T-helper 17 cell (primary cell): ENCODE measurements at regions not wholly inside any gene's neighbourhood (a gene's known extent, or its start where the extent isn't known, plus 50 kb on each side); places are given as distances from the start of the nearest gene placed in this dataset.
"Not testable (repeated sequence)": the region's sequence is repeated elsewhere in the genome, so short reads cannot be mapped to it uniquely, and the experiment has no call there.

Source experiments
- ATAC-seq: fragments of 150-1000 bp; cut with Tn5 transposase; 2 replicates; pipeline ENCODE4 v1.10.0; 2021; ENCODE audit warnings: mild to moderate bottlenecking, moderate library complexity
- DNase-seq, 3 donors: peaks; one replicate each; pipeline versions ENCODE4 v3.0.0 to v3.0.0-alpha.2; 2020 to 2021
- H3K9me3 ChIP-seq: one replicate; pipeline ENCODE4 v1.7.0; 2013; ENCODE audit warnings: low read length, mild to moderate bottlenecking; ENCODE audit not compliant: control insufficient read depth, poor library complexity, severe bottlenecking
- H3K27ac Mint-ChIP-seq: one replicate; pipeline ENCODE4 v1.8.0; 2022; ENCODE audit warnings: mild to moderate bottlenecking, moderate library complexity, mixed read lengths
- H3K27me3 Mint-ChIP-seq: one replicate; pipeline ENCODE4 v1.8.0; 2022; ENCODE audit warnings: mixed read lengths
- H3K36me3 Mint-ChIP-seq: one replicate; pipeline ENCODE4 v1.8.0; 2022; ENCODE audit warnings: low read depth, mixed read lengths
- H3K4me1 Mint-ChIP-seq: one replicate; pipeline ENCODE4 v1.8.0; 2022; ENCODE audit warnings: mild to moderate bottlenecking, mixed read lengths
- H3K4me3 Mint-ChIP-seq: one replicate; pipeline ENCODE4 v1.8.0; 2022; ENCODE audit warnings: mild to moderate bottlenecking, moderate library complexity, mixed read lengths

DNA sequence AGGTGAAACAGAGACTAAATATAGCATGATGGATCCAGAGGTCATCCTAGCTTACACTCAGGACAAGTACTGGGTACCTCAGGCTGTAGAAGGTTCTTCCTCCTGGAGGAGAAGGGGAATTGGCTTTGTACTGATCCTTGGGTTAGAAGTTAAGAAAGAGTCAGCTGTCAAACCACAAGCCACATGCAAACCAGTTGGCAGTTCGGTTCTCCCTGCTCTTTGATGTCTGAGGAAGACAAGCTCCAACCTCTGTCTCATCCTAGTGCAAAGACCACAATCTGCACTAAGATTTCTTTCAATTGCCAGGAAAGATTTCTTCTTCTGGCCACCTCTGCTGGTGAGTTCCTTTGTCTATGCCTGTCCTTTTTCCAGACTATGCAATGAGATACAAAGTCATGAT, 203.8 kb downstream of the ATP6V0E2 start:
- not testable (repeated sequence) for DNase-seq, H3K9me3 ChIP-seq, H3K4me1 Mint-ChIP-seq, H3K27me3 Mint-ChIP-seq, H3K4me3 Mint-ChIP-seq, H3K27ac Mint-ChIP-seq, H3K36me3 Mint-ChIP-seq, ATAC-seq

DNA sequence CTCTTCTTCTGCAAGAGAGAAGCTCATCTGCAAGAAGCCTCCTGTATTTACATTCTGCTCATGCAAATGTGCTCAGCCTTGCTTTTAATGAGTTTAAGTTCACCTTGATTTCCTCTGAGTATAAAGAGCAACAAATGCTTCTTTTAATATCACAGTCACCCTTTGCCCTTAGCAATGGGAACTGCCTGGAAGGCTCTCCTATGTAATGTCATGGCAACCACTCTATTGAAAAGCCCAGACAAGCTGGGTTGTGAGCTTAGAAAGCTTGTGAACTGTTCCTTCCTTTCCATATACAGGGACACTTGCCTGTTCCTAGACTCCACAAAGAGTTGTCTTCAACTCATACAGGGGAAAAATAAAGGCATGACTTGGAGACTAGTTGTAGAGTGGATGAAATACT, 208.1 kb downstream of the ATP6V0E2 start:
- not testable (repeated sequence) for H3K9me3 ChIP-seq, DNase-seq, H3K27ac Mint-ChIP-seq, H3K4me1 Mint-ChIP-seq, H3K4me3 Mint-ChIP-seq, H3K27me3 Mint-ChIP-seq, ATAC-seq
- peaks cover 11% of the 10 kb centered on the region for H3K36me3 Mint-ChIP-seq

DNA sequence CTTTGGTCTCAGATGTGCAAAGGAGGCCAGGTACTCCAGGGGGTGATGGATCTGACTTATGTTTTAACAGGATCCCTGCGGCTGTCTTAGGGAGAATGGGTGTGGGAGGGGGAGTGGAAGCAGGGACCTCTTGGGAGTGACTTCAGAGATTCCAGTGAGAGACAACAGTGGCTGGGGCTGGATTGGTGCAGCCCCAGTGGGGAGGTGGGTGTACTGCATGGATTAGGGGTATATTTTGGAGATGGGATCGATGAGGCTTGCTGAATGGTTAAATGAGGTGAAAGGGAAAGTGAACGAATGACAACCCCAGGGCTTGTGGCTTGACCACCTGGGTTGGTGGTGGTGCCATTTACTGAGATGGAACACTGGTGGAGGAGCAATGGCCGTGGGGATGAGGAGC, 211.0 kb downstream of the ATP6V0E2 start:
- not testable (repeated sequence) for H3K27ac Mint-ChIP-seq, DNase-seq, H3K4me1 Mint-ChIP-seq, H3K4me3 Mint-ChIP-seq, H3K27me3 Mint-ChIP-seq, H3K36me3 Mint-ChIP-seq, H3K9me3 ChIP-seq, ATAC-seq

DNA sequence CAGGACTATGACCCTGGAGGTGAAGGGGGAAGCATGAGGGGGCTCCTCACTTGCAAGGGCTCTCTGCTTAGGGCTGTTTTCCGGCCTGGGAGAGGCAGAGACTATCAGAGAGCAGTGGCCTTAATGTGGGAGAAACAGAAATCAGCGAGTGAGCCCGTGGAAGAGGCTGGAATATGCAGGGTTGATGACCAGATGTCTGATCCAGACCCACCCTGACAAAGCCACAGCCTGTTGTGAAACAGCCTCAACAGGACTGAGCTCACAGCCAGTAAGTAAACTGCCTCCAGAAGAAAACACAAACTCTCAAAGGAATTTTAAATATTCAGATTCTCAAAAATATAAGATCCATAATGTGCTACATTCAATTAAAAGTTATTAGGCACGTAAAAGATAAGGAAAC, 213.7 kb downstream of the ATP6V0E2 start:
- not testable (repeated sequence) for H3K4me1 Mint-ChIP-seq, H3K27ac Mint-ChIP-seq, H3K4me3 Mint-ChIP-seq, H3K9me3 ChIP-seq, ATAC-seq, DNase-seq, H3K27me3 Mint-ChIP-seq, H3K36me3 Mint-ChIP-seq

DNA sequence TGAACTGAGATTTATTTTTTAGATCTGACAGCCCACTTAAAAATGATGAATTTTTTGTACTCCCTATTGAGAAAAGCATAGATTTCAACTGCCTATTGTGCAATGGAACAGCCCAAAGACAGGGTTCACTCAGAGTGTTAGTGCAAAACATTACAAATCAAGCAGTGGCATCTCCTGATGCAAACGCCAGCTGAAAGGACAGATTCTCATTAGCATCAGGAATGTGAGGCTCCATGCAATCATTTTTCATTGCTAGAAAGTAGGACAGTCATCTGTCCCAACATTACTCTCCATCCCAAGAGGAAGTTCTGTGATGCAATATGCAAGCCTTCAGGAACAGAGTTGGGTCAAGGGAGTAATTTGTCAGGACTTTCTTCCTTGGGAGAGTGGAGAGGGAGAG, 215.4 kb downstream of the ATP6V0E2 start:
- not testable (repeated sequence) for H3K4me1 Mint-ChIP-seq, DNase-seq, H3K36me3 Mint-ChIP-seq, H3K27me3 Mint-ChIP-seq, ATAC-seq, H3K27ac Mint-ChIP-seq, H3K9me3 ChIP-seq, H3K4me3 Mint-ChIP-seq

DNA sequence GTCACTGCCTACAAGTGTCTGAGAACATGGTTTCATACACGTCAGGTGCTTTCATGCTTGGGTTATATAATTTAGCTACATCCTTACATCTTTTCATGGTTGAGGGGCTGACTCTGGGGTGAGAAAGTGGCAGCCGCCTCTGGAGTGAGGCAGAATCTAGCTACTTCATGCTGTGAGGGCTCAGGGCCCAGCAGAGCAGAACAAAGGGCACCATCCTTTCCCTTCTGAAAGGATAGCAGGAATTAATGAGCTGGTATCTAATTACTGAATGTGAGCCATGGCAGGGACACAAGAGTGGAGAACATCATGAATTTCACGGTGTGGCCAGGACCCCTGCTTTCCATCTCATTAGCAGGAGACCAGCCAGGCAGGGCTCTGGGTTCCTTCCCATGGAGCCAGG, 217.0 kb downstream of the ATP6V0E2 start:
- not testable (repeated sequence) for H3K4me1 Mint-ChIP-seq, H3K27me3 Mint-ChIP-seq, DNase-seq, H3K27ac Mint-ChIP-seq, ATAC-seq, H3K9me3 ChIP-seq, H3K36me3 Mint-ChIP-seq, H3K4me3 Mint-ChIP-seq

DNA sequence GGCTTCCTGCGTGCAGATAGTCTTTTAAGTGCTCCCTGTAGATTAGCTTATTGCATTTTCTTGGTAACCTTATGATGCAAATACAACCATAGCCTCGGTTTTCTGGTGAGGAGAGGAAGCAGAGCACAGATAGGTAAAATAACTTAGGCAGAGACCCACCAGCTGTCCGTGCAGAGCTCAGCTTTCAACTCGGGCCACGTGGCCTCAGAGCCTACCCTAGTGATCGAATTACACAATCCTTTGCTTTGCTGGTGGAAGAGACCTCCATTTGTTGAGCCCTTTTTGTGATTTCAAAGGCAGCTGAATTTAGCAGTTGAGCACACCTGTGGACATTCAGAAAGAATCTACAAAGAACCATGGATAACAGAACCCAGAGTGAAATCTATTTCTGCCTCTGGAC, 220.1 kb downstream of the ATP6V0E2 start:
- not testable (repeated sequence) for ATAC-seq, DNase-seq, H3K27me3 Mint-ChIP-seq, H3K27ac Mint-ChIP-seq, H3K9me3 ChIP-seq, H3K36me3 Mint-ChIP-seq, H3K4me1 Mint-ChIP-seq, H3K4me3 Mint-ChIP-seq

DNA sequence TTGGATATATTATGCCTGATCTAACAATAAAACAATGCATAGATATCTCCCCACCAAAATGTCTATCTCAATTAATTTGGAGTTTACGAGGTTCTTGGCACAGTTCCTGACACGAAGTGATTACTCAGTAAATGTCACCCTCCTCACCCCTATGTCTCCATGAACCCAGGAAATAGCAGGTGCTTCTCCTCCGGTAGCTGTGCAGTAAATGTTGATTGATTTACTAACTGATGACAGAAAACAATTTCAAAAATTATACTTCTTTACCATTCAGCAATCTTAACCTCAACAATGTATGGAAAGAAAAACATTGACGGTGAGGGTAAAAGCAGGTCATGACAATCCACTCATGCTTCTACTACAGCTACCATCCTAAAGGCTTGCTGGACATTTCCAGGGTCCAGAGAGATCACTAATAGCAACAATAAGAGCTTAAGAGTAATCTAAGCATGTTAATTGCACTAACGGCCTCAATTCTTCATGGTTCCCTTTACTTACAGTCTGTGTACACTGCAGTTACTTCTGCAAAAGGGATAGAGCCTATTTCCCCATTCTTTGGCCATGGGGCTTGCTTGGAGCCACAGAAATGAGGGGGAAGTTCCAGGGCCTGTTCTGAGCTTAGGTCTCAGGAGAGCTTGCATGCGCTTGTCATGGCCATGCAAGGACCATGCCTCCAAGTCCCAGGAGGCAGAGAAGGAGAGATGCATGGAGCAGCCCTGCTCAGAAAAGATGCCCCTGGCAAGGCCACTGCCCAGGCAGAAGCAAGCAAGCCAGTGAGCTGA, 222.6 kb downstream of the ATP6V0E2 start:
- not testable (repeated sequence) for ATAC-seq, DNase-seq, H3K4me3 Mint-ChIP-seq, H3K36me3 Mint-ChIP-seq, H3K27me3 Mint-ChIP-seq, H3K27ac Mint-ChIP-seq, H3K4me1 Mint-ChIP-seq, H3K9me3 ChIP-seq

DNA sequence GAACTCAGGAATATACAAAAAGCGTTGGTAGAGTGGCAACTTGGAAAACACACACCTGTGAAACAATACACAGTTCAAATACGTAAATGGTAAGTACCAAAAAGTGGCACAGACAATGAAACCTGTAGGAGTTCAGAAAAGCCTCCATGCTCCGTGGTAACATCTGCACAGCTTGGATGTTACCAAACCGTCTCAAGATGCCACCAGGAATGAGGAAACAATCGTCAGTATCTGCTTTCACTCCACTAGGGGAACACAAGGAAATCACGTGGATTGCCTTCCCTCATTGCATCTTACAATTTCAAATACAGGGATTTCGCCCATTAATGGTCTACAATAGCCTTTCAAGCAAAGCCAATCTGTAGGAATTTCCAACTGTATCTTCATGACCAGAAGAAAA, 224.6 kb upstream of the LRRC61 start:
- not testable (repeated sequence) for H3K27me3 Mint-ChIP-seq, ATAC-seq, H3K36me3 Mint-ChIP-seq, H3K9me3 ChIP-seq, DNase-seq, H3K27ac Mint-ChIP-seq, H3K4me1 Mint-ChIP-seq, H3K4me3 Mint-ChIP-seq

DNA sequence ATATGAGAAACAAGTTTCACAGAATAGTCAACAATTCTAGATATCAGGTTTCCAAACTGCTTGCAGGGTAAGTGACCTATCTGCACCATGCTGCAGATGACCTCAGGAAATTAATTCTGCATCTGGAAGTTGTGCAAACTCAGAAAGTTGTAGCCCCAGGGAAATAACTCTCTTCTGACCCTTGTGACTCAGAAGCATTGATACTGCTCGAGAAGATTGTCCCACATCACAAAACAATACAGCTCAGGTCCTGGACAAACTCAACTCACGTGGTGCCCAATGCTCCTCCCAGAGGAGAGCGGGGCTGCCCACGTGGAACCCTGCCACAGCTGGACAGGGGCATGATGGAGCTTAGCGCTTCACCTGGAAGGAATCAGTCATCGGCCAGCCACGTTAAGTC, 221.9 kb upstream of the LRRC61 start:
- not testable (repeated sequence) for H3K27me3 Mint-ChIP-seq, H3K27ac Mint-ChIP-seq, H3K9me3 ChIP-seq, DNase-seq, H3K4me3 Mint-ChIP-seq, H3K36me3 Mint-ChIP-seq, ATAC-seq, H3K4me1 Mint-ChIP-seq

DNA sequence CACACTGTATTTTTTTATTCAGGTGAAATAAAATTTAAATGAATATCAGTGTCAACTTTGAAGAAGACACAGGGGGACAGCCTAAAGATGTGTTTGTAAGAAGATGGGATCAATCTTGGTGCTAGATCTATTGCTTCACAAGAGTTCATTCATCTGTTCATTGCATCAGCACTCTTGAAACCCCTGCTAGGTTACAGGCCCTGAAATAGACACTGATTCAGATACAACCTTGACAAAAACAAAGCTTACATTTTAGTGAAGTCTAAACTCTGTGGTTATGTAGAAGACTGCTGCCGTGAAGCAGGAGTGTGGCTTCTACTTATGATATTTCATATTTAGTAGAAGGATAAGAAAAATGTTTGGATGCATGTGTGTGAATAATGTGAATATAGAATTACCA, 215.9 kb upstream of the LRRC61 start:
- H3K4me3 Mint-ChIP-seq, H3K27me3 Mint-ChIP-seq, DNase-seq, H3K4me1 Mint-ChIP-seq, H3K27ac Mint-ChIP-seq, H3K36me3 Mint-ChIP-seq, ATAC-seq, H3K9me3 ChIP-seq: not testable (repeated sequence)

DNA sequence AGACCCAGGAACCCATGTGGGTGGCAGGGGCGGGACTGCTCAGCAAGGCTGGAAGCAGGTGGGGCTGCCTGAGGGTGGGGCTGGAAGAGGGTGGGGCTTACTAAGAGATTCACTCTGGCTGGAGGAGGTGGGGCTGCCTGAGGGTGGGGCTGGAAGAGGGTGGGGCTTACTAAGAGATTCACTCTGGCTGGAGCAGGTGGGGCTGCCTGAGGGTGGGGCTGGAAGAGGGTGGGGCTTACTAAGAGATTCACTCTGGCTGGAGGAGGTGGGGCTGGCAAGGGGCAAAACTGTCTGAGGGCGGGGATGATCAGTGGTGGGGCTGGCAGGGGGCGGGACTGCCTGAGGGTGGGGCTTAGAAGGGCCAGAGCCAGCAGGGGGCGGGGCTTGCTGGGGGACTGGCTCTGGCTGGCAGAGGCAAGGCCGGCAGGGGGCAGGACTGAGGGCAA, 212.8 kb upstream of the LRRC61 start:
- not testable (repeated sequence) for H3K36me3 Mint-ChIP-seq, H3K9me3 ChIP-seq, H3K27ac Mint-ChIP-seq, ATAC-seq, DNase-seq, H3K4me1 Mint-ChIP-seq, H3K27me3 Mint-ChIP-seq, H3K4me3 Mint-ChIP-seq

DNA sequence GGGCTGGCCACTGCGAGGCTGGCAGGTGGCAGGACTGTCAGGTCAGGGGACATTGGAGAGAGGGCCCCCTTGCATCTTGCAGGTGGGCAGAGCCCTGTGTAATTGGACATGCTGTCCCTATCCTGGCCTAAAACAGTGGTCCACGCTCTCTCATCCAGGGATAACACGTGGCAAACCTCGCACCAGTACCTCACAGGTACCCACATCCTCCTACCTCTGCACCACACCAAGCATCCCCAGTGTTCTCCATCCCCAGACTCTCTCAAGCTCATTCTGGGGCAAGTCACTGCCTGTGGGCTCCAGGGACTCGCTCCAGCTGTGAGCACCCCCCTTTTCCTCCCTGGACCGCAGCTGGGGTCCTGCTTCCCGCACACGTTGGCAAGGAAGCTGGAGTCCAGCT, 212.3 kb upstream of the LRRC61 start:
- not testable (repeated sequence) for H3K4me3 Mint-ChIP-seq, H3K36me3 Mint-ChIP-seq, H3K27ac Mint-ChIP-seq, DNase-seq, H3K4me1 Mint-ChIP-seq, H3K9me3 ChIP-seq, ATAC-seq, H3K27me3 Mint-ChIP-seq

DNA sequence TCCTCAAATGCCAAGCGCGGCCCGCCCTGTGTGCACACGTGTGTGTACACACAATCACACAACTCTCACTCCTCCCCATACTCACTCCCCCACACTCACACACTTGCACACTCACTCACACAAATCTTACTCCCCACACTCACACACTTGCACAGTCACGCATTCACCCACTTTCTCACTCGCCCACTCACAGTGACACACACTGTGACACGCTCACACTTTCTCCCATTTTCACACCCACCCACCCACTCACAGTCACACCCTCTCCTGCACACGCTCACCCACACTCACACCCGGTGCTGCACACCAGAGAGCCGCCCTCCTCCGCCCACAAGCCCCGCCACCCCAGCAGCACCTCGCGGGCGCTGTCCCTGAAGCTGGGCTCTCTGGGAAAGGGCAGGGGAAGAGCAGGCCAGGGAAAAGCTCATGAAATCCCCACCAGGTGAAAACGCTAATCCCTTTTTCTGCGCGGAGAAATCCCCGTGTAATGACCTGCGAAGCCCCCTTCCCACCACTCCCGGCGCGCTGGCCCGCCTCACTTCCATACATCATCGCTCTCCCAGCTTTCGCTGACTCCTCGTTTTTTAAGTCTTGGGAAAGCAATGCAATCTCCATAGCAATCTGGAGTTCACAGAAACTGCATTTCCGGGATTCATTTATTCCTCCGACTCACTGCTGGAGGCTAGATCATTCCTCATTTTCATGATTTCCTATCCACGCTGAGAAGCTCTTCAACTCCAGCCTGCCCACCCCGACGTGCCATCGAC, 211.6 kb upstream of the LRRC61 start:
- DNase-seq, H3K4me1 Mint-ChIP-seq, H3K27me3 Mint-ChIP-seq, H3K9me3 ChIP-seq, H3K27ac Mint-ChIP-seq, ATAC-seq, H3K36me3 Mint-ChIP-seq, H3K4me3 Mint-ChIP-seq: not testable (repeated sequence)
